ENCODE measurements at regions not wholly inside any gene's neighbourhood (a gene's known extent, or its start where the extent isn't known, plus 50 kb on each side); places are given as distances from the start of the nearest gene placed in this dataset.
"Not testable (repeated sequence)": the region's sequence is repeated elsewhere in the genome, so short reads cannot be mapped to it uniquely, and the experiment has no call there.

- TF ChIP-seq JUND (IDR thresholded peaks at IDR 0.05; ENCODE audit: low read length); EP300 (IDR thresholded peaks at IDR 0.05; ENCODE audit: borderline replicate concordance in 1 of 2, low read depth in 2 of 2, low read length in 2 of 2); TAF1 (IDR thresholded peaks at IDR 0.05; ENCODE audit: low read depth, low read length); RFX5 (IDR thresholded peaks at IDR 0.05; ENCODE audit: borderline replicate concordance, low read depth, low read length); RAD21 (IDR thresholded peaks at IDR 0.05 in 1 of 2, conservative IDR thresholded peaks at IDR 0.05 in 1 of 2; ENCODE audit: low read depth in 2 of 2, low read length in 2 of 2); POLR2A (IDR thresholded peaks at IDR 0.05; ENCODE audit: control extremely low read depth in 1 of 2, low read depth in 2 of 2, low read length in 2 of 2); CTBP2 (IDR thresholded peaks at IDR 0.05; ENCODE audit: borderline replicate concordance, insufficient read depth, insufficient read length, low read length); KDM1A (IDR thresholded peaks at IDR 0.05; ENCODE audit: borderline replicate concordance, low read length); EZH2 (IDR thresholded peaks at IDR 0.05; ENCODE audit: low read depth, low read length, severe bottlenecking): not testable (repeated sequence)
- TF ChIP-seq POLR2AphosphoS5 (IDR thresholded peaks at IDR 0.05; ENCODE audit: low read depth, low read length): peak; percentile 34; the same call in 1 of the 2 replicates
- TF ChIP-seq, protein P1, sequence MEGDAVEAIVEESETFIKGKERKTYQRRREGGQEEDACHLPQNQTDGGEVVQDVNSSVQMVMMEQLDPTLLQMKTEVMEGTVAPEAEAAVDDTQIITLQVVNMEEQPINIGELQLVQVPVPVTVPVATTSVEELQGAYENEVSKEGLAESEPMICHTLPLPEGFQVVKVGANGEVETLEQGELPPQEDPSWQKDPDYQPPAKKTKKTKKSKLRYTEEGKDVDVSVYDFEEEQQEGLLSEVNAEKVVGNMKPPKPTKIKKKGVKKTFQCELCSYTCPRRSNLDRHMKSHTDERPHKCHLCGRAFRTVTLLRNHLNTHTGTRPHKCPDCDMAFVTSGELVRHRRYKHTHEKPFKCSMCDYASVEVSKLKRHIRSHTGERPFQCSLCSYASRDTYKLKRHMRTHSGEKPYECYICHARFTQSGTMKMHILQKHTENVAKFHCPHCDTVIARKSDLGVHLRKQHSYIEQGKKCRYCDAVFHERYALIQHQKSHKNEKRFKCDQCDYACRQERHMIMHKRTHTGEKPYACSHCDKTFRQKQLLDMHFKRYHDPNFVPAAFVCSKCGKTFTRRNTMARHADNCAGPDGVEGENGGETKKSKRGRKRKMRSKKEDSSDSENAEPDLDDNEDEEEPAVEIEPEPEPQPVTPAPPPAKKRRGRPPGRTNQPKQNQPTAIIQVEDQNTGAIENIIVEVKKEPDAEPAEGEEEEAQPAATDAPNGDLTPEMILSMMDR (IDR thresholded peaks at IDR 0.05; ENCODE audit: control extremely low read depth in 1 of 3, insufficient read depth in 1 of 3, low read depth in 1 of 3, low read length in 3 of 3): not testable (repeated sequence)
Measured at GRCh38 chr22:25456300-25457043, 108.0 kb upstream of the GRK3 start.

All from H1 (cell line).